ENCODE measurements at regions not wholly inside any gene's neighbourhood (a gene's known extent, or its start where the extent isn't known, plus 50 kb on each side); places are given as distances from the start of the nearest gene placed in this dataset.

- Mint-ChIP-seq H3K27ac (ENCODE audit: unreplicated experiment) (no peak overlapping the region), H3K4me1 (ENCODE audit: low read depth) (no peaks in the 10 kb centered on the region), H3K9me3 (ENCODE audit: low read depth) (no peaks in the 10 kb centered on the region), H3K4me3 (ENCODE audit: unreplicated experiment) (no peak overlapping the region), H3K27me3 (ENCODE audit: low read depth) (no peaks in the 10 kb centered on the region), H3K36me3 (ENCODE audit: low read depth) (peaks cover 11% of the 10 kb centered on the region)
- no peak for DNase-seq (ENCODE audit: low spot score)
- no peak for TF ChIP-seq CTCF (IDR thresholded peaks at IDR 0.05)
These were observed 100.6 kb downstream of the PTPRS start for GRCh38 chr19:5240011-5240410.

DNA sequence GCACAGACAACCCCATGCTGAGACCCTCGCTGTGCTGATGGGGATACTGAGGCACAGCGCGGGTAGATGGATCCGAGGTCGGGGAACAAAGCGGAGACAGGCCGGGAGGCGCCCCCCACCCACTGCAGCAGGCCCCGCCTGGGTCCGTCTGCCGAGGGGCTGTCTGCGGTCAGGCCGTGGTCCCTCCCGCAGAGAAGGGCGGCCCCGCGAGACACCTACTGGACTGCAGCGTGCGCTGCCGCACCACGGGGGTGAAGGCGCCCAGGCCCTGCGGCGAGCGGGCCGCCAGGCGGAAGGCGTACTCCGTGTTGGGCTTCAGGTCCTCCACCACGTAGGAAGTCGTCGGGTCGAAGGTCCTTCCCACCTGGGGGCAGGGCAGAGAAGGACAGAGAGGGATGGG lies 101.9 kb downstream of the PTPRS start:
- Mint-ChIP-seq H3K4me3 (ENCODE audit: unreplicated experiment) (no peak overlapping the region), H3K27ac (ENCODE audit: unreplicated experiment) (no peak overlapping the region), H3K27me3 (ENCODE audit: low read depth) (no peaks in the 10 kb centered on the region), H3K36me3 (ENCODE audit: low read depth) (peaks cover 9% of the 10 kb centered on the region), H3K9me3 (ENCODE audit: low read depth) (no peaks in the 10 kb centered on the region), H3K4me1 (ENCODE audit: low read depth) (no peaks in the 10 kb centered on the region)
- no peak for DNase-seq (ENCODE audit: low spot score)
- no peak for TF ChIP-seq CTCF (IDR thresholded peaks at IDR 0.05)

- Mint-ChIP-seq H3K4me1 (ENCODE audit: low read depth) (no peaks in the 10 kb centered on the region), H3K36me3 (ENCODE audit: low read depth) (peaks cover 9% of the 10 kb centered on the region), H3K9me3 (ENCODE audit: low read depth) (no peaks in the 10 kb centered on the region), H3K4me3 (ENCODE audit: unreplicated experiment) (no peak overlapping the region), H3K27ac (ENCODE audit: unreplicated experiment) (no peak overlapping the region), H3K27me3 (ENCODE audit: low read depth) (no peaks in the 10 kb centered on the region)
- DNase-seq (ENCODE audit: low spot score): no peak
- TF ChIP-seq CTCF (IDR thresholded peaks at IDR 0.05): no peak
These were observed 102.6 kb downstream of the PTPRS start for GRCh38 chr19:5237939-5238480.

DNA sequence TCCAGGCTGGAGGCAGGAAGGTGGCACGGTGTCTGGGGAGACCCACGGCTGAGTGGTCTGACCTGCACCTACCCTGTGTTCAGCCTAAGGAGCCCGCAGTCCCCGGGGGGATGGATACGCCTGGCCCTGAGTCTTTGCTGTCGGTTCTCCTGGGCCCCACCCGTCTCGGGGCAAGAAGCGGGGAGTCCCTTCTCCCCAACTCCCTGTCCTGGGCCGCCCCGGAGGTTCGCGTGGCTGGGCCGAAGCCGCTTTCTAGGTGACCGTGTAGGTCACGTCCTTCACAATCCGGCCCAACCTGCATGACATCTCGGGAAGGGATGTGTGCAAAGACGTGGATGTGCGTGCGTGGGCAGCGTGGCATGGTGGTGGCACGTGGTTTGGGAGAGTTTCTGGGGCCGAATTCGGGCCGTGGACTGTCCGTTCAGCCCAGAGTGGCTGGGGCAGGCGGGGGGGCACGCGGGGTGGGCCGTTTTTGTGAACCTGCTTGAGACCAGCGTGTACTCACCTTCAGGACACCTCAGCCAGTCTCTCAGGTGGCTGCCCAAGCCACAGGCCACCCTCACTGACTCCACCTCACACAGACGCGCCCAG lies 103.3 kb downstream of the PTPRS start:
- no peak for TF ChIP-seq CTCF (IDR thresholded peaks at IDR 0.05)
- Mint-ChIP-seq H3K4me1 (ENCODE audit: low read depth) (no peaks in the 10 kb centered on the region), H3K9me3 (ENCODE audit: low read depth) (no peaks in the 10 kb centered on the region), H3K27ac (ENCODE audit: unreplicated experiment) (no peak overlapping the region), H3K27me3 (ENCODE audit: low read depth) (no peaks in the 10 kb centered on the region), H3K36me3 (ENCODE audit: low read depth) (peaks cover 9% of the 10 kb centered on the region), H3K4me3 (ENCODE audit: unreplicated experiment) (no peak overlapping the region)
- DNase-seq (ENCODE audit: low spot score): no peak

GRCh38 chr19:5235458-5236219 lies 105.0 kb downstream of the PTPRS start:
- Mint-ChIP-seq H3K27ac (ENCODE audit: unreplicated experiment) (no peak overlapping the region), H3K4me3 (ENCODE audit: unreplicated experiment) (no peak overlapping the region), H3K9me3 (ENCODE audit: low read depth) (no peaks in the 10 kb centered on the region), H3K36me3 (ENCODE audit: low read depth) (peaks cover 13% of the 10 kb centered on the region), H3K27me3 (ENCODE audit: low read depth) (no peaks in the 10 kb centered on the region), H3K4me1 (ENCODE audit: low read depth) (no peaks in the 10 kb centered on the region)
- no peak for DNase-seq (ENCODE audit: low spot score)
- TF ChIP-seq CTCF (IDR thresholded peaks at IDR 0.05): no peak
